RKO (cell line): ENCODE measurements at regions not wholly inside any gene's neighbourhood (a gene's known extent, or its start where the extent isn't known, plus 50 kb on each side); places are given as distances from the start of the nearest gene placed in this dataset.

Experiments used
- DNase-seq: peaks from one replicate; pipeline ENCODE4 v3.0.0-alpha.2; 2016; ENCODE audit warnings: low spot score

DNA sequence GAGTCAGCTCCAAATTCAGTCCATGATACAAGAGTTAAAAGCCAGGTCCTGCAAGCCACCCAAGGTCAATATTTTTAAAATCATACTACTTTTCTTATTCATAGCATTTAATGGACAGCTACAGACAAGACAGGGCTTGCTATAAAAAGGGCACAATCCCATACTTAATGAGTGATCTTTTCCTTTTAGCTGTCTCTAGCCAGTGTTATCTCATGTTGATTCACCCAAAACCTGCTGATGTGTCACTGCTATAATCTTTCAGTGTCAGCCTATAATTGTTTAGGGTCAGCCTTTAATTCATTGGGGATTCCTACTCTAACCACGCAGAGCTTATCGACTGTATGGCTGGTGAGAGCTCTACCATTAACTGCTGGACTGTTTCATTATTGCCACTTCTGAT lies 51.2 kb upstream of the HCCS start:
- no peak for DNase-seq
